ENCODE measurements at regions not wholly inside any gene's neighbourhood (a gene's known extent, or its start where the extent isn't known, plus 50 kb on each side); places are given as distances from the start of the nearest gene placed in this dataset.
"Not testable (repeated sequence)": the region's sequence is repeated elsewhere in the genome, so short reads cannot be mapped to it uniquely, and the experiment has no call there.

DNA sequence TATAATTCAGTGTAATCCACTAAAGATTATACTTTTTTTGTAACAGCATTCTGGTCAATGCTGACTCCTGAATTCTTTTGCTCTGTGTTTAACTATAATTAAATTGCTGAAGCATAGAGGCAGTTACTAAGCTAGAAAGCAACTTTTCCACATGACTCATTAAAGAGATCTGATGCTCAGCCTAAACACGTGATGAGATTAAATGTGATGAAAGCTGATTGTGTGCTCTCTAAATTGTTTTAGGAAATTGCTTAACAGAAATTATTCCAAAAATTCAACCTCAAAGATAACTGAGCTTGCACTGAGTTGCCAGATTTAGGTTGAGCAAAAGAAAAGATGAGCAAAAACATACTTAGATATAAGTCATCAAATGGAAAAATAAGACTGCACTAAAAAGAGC, 1033.6 kb downstream of the FAM181B start:
- no peak for DNase-seq

DNA sequence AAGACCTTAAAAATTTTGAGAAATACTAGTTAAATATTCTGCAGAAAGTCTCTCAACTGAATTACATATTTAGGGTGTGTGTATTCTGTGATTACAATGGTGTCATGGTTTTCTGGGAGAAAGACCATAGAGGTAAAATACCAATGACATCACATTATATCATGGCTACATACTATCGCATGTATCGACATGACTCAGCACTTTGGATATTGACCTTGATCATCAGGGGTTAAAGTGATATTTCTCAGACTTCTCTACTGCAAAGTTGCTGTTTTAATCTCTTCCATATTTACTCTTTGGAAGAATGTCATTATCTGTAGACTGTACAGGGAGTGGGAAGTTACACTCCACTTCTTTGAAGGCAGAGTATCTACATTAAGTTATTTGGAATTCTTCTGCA, 1046.6 kb downstream of the FAM181B start:
- no peak for DNase-seq

DNA sequence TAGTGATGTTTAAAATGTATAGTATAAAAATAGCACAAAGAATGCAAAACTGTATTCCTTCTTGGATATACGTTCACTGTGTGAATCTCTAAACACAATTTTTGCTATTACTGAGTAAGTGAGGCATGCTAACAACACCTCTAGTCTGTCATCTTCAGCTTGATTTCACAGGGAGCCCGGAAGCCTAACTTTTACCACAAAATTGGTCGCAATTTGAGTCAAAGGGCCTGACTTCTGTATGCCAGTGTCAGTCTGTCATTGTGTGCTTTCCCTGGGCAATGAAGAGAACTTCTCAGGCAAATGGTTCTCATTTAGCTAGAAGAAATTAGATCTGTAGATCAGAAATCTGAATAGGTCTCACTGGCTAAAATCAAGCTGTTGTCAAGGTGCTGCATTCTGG, 1059.5 kb downstream of the FAM181B start:
- no peak for DNase-seq

DNA sequence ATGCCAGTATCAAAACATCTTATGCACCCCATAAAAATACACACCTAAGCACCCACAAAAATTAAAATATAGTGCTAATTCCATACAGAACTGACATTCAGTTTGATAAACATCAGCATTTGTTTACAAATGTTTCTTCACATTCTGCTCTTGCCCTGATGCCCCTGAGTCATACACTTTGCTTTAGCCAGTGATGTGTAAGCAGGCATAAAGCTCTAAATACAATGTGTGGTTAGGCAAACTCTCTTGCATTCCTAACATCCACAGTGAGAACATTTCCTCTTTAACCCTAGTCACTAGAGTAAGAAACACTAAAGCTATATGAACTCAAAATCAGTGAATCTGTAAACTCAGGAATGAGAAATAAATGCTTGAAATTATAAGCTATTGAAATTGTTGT, 1060.7 kb downstream of the FAM181B start:
- no peak for DNase-seq

DNA sequence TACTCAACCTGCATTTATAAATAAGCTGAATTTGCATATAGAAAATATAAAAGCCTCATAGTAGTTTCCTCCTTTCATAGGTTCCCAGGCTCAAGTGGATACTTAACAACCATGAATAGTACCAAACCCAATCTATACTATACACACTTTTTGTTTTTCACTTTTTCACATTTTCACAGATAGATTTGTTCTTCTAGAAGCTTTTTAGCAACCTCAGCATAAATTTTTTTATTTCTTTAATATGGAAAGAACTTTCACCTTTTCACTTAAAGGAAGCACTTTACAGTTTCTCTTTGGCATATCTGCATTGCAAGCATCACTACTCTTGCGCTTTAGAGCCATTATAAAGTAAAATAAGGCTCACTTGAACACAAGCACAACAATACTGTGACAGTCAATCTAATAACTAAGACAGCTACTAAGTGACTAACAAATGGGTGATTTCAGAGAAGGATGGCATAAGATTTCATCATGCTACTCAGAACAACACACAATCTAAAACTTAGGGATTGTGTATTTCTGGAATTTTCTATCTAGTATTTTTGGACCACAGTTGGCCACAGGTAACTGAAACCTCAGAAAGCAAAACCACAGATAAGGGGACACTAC, 1063.6 kb downstream of the FAM181B start:
- DNase-seq: no peak

DNA sequence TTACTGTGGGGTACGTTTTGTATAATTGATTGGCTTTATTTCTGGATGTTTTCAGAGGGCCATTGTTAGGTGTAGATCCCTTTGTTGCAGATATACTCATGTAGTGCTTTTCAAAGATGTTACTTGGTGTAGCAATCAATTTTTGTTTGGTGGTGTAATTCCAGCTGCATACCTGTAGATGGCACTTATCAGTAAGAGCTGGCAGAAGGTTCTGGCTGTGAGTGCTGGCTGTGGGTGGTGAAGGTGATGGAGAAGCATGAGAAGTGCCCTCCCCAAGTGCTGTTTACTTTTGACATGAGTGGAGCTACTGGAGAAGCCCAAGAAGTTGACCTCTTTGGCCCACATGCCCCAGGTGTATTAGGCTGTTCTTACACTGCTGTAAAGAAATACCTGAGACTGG, 1074.9 kb downstream of the FAM181B start:
- no peak for DNase-seq

DNA sequence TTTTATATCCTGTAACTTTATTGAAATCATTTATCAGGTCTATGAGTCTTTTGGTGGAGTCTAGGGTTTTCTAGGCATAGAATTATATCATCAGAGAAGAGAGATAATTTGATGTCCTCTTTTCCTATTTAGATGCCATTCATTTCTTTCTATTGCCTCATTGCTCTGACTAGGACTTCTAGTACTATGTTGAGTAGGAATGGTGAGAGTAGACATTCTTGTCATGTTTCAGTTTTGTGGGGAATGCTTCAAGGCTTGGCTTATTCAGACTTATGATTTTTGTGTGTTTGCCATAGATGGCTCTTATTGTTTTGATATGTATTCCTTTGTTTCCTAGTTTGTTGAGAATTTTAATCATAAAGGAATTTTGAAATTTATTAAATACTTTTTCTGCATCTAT, 1078.3 kb downstream of the FAM181B start:
- DNase-seq: no peak

DNA sequence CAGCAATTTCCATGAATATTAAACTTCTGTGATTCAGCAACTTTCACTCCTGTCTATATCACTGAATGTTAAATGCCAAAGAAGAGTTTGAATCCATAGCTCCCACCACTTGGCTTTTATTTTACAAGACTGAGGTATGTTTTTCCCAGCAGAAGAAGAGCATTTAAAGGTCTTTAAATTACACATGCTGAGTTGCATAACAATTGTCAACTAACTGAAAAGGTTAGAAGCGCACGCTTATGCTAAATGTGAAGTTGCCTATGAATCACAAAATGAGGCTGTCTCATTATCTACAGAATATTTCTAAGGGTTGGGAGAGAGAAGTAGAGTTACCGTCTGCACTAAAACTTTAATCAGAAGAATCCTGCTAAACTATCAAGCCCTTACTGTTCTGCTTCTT, 1086.3 kb downstream of the FAM181B start:
- no peak for DNase-seq

DNA sequence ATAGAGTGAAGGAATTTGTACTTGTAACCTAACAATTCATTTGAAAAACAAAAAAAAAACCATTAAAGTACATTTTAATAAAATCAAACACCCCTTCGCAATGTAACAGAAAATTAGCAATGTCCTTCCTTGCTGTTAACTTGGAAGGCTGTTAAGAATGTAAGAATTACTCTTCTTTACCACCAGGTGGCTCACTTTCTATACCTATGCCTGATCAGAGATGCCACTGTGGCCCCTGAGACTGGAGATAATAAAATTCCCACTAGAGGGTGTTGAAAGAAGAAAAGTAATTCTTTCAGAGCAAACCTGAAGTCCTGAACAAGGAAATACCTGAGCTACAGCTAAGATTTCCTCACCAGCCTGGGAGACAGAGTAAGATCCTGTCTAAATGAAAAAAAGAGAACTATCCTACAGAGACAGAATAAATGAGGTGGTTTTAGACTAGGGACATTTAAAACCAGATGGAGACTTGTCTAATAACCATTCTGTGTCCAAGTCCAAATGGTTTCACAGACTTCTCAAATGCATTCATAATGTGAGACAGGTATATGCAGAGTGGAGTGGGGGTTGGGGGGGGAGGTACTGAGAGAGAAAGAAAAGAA, 1089.3 kb downstream of the FAM181B start:
- peak; percentile 73 for DNase-seq

DNA sequence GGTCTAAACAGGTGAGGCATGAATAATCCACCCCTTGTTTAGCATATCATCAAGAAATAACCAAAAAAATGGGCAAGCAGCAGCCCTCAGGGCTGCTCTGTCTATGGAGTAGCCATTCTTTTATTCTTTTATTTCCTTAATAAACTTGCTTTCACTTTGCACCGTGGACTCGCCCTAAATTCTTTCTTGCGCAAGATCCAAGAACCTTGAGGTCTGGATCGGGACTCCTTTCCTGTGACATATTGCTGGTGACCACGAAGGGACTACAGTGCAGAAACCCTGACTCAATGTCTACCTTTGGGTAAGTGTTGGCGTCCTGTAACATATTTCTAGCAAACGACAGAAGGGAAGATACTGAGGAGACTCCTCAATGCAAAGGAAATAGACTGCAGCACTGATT, 1099.2 kb downstream of the FAM181B start:
- no peak for DNase-seq

DNA sequence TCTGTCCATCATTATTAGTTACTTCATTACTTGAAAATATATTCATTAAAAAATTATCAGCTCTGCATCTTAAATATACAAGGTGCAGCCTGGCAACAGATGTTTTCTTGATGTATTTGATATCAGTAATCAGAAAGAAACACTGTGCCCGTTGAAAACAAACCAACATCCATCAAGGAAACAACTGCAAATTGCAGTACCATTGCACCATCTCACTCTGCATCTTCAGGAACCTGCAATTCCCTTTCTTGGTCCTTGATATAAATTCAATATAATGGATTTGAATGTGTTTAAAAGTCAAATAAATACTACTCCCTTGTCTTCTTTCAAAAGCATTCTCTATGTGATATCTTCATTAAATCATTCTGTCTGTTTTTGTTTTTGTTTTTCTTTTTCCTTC, 1131.2 kb downstream of the FAM181B start:
- DNase-seq: no peak

DNA sequence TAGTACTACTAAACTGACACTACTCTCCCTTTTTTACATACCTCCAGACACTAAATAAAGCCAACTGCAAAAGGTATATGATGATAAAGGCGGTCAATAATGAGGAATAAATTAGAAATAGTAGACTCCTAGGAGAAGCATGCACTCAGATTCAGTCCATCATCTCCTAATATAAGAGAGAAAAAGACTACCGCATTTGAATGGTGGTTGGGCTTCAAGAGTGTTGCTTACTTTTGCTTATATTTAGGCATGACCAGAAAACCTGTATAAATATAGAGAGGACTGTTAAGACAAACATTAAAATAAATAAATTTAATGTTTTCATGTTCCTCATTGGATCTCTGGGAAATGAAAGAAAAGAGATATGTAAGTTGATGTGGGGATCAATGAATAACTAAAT, 1137.0 kb downstream of the FAM181B start:
- DNase-seq: no peak

DNA sequence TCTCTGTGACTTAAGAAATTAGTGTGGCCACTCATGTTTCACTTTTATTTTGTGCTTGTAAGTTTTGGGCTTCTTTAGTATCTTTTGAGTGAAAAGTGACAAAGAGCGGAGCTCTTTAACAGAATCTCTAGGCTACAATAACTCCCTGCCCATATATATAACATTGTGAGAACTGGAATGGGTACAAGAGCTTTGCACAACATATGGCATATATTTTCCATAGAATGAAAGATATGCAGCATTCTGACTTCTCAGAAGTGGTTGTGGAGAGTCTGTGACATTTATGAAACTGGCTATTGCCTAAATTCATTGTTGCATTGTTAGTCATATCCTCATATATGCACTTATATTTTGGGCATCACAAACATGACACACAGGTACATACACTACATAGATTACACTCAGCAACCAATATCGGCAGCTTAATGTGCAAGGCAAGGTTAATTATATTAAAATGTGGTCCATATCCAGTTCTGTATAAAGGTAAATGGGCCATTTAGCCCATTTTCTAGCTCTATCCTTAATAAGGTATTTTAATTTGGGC, 1148.2 kb downstream of the FAM181B start:
- DNase-seq: no peak

DNA sequence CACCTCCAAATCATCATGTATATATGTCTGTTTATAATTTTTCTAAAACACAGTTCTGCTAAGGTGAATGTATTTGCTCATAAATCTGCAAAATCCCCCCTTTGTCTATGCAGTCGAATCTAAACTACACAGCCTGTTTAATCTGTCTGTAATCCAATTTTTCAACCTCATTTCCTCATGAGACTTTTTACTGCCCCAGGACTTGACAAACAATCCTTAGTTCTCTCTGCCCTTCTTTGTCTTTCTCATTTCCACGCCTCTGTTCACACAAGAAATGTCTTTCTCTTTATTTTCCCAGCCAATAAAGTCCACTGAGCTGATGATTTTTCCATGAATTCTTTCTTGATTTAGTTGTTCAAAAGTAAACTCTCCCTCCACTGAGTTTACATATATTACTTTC, 1154.3 kb downstream of the FAM181B start:
- no peak for DNase-seq

DNA sequence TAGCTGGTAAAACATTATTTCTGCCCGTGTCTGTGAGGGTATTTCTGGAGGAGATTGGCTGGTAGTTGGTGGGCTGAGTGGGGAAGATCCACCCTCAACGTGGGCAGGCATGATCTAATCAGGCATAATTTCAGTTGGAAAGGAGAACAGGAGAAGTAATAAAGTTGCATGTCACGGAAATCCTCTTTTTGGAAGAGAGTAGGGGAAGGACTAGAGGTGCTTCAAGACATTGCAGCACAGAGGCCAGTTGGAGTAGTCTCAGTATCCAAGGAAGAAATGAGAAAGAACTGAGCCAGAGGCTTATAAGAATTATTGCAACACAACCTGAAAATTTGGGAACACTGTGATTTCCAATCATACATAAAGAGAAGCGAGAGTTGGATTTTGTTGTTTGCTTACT, 1155.1 kb downstream of the FAM181B start:
- no peak for DNase-seq

DNA sequence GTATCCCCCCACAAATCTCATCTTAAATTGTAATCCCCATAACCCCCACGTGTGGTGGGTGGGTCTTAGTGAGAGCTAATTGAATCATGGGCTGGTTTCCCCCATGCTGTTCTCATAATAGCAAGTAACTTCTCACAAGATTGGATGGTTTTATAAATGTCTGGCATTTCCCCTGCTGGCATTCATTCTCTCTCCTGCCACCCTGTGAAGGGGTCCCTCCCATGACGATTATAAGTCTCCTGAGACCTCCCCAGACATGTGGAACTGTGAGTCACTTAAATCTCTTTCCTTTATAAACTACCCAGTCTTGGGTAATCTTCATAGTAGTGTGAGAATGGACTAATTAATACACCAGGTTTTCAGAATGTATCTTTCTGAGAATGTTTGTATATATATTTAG, 1159.4 kb downstream of the FAM181B start:
- DNase-seq: no peak

DNA sequence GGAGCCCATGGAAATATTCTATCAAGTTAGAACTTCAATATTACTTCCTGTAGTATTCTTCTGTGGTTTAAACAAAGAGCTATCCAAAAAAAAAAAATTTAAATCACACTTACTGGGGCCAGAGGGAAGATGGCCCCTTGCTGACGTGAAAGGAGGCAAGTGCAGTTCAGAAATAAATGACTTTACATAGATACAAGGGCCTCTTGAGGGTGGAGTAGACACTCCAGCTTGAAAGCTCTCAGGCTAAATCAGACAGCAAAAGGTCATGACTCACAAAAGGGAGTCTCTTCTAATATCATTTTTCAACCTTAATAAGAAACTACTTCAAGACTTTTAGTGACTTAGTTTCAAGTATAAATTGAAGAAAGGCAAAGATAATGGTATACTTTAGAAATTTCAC, 1160.3 kb downstream of the FAM181B start:
- no peak for DNase-seq

DNA sequence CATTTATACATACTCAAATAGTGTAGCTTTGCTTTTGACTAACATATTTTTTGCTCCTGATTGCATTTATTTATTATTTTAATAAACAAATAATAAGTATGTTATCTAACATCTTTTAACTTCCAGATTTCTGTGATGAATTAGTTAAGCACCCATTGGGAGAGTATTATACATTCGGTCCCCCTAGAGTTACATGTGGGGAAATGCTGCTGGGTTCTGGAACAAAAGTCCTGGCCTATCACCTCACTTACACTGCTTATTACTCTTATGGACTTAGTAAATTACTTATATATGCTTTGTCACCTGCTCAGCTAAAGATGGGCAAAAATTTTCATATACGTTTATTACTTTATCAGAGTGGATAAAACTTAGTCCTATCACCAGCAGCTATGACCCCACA, 1163.0 kb downstream of the FAM181B start:
- no peak for DNase-seq

DNA sequence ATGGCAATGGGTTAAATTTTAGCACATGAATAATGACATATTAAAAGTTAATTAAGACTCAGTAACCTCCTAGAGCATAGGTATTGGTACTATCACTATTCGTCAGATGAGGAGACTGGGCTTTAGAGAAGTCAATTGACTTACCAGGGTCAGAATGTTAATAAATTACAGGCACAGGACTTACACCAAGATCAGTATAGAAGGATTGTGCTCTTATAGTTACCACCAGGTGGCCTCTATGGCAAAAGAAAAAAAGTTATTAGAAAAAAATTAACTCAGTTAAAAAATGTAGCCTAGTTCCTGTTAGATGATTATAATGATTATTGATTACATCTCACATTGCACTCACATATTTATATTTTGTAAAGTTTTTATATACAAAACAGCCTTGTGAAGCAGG, 1163.7 kb downstream of the FAM181B start:
- no peak for DNase-seq

DNA sequence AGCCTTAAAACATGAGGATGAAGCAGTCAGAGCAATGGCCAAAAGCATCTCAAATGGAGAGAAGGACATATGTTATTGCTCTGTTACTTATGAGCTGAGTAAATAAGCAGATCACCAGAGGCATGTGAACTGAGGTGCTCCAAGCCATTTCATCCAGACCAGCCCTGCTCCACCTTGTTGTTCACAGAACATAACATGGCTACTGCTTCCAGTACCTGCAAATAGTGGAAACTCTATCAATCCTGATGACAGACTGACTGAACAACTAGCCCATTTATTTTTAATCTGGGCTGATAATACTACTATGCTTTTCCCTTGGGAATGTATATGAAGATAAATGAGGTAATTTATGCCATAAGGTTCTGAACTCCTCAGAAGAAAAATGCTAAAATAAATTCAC, 1164.7 kb downstream of the FAM181B start:
- no peak for DNase-seq

DNA sequence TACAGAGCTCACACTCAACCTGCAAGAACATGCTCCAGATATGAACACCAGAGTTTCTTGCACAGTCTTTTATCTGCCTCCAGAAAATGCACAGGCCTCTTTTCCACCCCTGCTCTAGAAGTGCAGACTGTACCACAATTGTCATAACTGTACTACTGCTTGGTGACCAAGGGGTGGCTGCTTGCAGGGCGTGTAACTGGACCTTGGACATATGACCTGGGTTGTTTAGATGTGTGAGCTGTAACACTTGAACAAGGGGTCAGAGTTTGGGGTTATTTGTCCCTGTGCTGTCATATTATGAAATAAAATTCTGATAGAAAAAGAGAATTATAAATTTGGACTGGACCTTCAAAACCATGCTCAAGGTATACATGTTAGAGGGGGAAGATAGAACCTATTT, 1185.5 kb downstream of the FAM181B start:
- DNase-seq: no peak

DNA sequence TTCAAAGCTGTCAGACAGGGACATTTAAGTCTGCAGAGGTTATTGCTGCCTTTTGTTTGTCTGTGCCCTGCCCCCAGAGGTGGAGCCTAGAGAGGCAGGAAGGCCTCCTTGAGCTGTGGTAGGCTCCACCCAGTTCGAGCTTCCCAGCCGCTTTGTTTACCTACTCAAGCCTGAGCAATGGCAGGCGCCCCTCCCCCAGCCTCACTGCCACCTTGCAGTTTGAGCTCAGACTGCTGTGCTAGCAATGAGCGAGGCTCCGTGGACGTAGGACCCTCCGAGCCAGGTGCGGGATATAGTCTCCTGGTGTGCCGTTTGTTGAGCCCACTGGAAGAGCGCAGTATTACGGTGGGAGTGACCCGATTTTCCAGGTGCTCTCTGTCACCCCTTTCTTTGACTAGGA, 1193.9 kb downstream of the FAM181B start:
- DNase-seq: not testable (repeated sequence)

DNA sequence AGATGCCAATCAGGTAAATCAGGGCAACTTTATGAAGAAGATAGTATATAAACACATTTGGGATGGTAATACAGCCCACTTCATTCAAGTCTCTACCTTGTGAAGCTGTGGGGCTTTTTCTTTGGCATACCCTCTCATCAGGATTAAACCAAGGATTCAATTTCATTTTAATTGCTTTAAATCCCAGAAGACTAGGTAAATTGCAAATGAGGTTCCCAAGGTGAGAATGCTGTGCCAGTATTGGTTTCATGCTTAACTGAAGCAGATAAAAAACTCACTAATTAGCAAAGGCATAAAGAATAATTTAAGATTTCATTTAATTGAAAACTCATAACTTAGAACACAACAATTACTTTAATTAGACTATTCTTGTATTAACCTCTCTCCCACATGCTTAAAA, 1218.1 kb downstream of the FAM181B start:
- DNase-seq: no peak

DNA sequence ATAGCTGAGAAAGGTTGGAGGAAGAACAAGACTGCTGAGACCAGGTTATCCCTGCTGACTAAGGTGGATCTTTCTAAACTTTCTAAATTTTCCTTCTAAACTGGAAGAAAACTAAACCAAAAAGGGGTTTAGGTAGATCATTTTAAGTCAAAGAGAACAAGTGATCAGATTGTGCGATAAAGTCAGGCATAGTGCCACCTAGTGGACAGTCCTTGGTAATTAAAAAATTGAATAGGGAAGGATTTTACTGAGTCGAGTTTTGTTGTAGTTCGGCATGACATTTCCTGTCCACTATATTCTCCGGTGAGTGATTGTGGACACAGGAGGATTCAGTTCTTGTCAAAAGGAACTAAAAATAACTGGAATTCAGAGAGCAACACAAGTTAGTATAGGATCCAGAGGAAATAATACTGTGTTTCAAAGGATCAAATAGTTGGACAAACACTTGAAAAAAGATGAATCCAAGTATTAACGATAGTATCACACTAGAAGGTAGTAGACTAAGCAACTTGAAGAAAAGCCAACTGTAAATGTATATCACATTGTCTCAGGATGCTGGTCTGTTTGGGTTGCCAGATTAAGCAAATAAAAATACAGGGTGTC, 1236.4 kb downstream of the FAM181B start:
- no peak for DNase-seq

DNA sequence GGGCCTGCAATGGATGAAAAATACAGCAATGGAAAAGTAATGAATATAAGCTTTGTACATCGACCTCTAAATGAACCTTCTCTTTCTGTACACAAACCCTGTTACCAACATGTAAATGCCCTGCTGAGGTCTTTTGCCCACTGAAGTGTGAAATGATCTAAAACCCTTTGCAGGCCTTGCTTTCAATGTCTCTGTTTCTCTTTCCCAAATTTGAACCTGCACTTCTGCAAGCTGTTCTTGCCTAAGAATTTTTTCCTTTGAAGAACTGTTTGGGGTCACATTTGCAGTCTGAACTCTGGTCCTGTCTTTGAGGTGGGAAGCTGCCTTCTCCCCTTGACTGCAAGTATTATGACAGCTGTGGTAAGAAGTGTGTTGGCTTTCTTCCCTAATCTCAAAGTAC, 1237.1 kb downstream of the FAM181B start:
- DNase-seq: no peak
